Prostate gland (tissue), 1 donor: ENCODE measurements at regions not wholly inside any gene's neighbourhood (a gene's known extent, or its start where the extent isn't known, plus 50 kb on each side); places are given as distances from the start of the nearest gene placed in this dataset.

Experiments
- POLR2A ChIP-seq: fragments of 450-650 bp; IDR thresholded peaks from one replicate; pipeline ENCODE4 v1.6.1; 2016; ENCODE audit warnings: antibody characterized with exemption, mild to moderate bottlenecking
- POLR2AphosphoS5 ChIP-seq: sonication (generic); formaldehyde crosslinking; IDR thresholded peaks from one replicate; pipeline ENCODE4 v1.6.1; 2017; ENCODE audit warnings: antibody characterized with exemption

- TF ChIP-seq POLR2AphosphoS5: no peak
- TF ChIP-seq POLR2A: no peak
These were observed 97.2 kb downstream of the BLTP1 start for GRCh38 chr4:122249357-122249756.
